Activated T-helper 1 cell treated with Interleukin-2 at 50 U/mL for 16 hours (primary cell): ENCODE measurements at regions not wholly inside any gene's neighbourhood (a gene's known extent, or its start where the extent isn't known, plus 50 kb on each side); places are given as distances from the start of the nearest gene placed in this dataset.

Source experiments
- DNase-seq: peaks from one replicate; pipeline ENCODE4 v3.0.0-alpha.2; 2020; ENCODE audit warnings: low read depth

GRCh38 chr5:2441495-2442180, 309.8 kb downstream of the IRX2 start:
- no peak for DNase-seq

DNA sequence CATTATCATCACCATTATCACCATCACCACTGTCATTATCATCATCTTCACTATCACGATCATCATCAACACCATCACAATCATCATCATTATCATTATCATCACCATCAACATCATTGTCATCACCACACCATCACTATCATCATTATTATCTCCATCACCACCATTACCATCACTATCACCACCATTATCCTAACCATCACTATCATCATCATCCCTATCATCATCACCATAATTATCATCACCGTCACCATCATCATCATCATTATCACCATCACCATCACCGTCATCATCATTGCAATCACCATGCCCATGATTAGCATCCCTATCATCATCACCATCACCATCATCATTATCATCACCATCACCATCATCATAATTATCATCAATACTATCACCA, 311.9 kb downstream of the IRX2 start:
- DNase-seq = no peak

GRCh38 chr5:2433086-2433485, 318.4 kb downstream of the IRX2 start:
- no peak for DNase-seq

DNA sequence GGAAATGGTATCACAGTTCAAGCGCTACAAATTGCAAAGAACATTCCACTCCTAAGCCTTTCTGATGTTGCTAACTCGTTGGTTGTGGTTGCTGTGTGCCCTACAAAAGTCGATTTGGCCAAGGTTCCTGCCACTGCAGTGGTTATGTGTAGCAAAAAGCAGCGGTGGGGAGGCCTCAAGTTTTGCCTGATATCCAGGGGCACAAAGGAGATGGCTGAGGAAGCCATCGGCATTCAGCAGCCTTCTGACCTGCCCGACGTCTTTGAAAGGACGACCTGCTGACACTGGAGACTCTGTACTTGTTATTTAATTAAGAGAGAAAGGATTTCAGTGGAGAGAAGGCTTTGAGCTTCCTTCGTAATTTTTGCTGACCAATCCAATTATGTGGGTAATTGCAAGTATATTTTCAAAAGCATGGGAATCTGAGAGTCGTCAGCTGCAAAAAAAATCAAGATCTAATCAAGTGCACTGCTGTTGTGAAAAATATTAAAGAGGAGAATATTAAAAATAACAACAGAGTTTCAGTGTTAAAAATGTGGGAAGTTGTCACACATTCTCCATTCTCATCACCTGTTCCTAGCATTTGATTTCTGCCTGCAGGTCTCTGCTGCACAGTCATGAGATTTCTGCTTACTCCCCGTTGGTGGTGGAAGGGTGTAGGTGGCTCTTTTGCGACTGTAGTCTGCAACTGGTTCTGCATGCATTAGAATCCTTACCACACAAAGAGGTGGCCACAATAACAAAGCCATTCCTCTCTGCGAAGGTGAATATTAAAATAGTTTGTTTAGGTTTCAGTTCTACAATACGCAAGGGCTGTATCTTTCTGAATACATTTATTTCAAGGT, 319.2 kb downstream of the IRX2 start:
- DNase-seq = no peak

DNA sequence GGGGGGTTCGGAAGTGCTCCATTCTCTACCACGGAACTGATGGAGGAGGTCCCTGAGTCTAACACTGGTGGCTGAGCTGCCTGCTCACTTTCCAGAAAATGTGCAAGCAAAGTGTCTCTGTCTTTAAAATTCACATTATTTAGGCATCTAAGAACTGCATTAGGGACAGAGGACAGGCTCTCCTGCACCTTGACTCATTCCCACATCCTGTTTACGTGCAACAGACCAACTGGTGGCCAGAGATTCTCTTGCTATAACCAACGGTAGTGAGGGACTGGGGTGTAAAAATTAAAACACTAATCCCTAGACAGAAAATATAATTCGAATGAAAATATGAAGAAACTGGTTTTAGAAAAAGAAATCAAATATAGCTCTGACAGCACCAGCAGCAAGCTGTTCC, 320.9 kb downstream of the IRX2 start:
- DNase-seq = no peak

DNA sequence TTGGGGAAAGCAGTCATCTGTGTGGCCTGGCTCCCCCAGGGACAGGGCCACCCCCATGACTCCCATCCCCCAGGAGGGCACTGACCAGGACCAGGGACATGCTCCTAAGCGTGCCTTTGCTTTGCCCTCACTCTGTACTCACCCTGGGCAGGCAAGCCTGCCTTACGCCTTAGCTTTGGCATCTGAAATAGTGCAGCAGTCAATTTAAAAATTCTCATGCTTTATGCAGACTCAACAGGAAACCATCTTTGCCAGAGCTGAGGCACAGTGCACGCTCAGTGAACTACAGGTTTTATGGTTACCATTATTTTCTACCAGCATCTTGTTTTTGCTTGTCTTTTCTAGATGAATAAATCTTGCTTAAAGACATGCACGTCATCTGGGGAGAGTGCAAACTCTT, 323.5 kb downstream of the IRX2 start:
- no peak for DNase-seq

DNA sequence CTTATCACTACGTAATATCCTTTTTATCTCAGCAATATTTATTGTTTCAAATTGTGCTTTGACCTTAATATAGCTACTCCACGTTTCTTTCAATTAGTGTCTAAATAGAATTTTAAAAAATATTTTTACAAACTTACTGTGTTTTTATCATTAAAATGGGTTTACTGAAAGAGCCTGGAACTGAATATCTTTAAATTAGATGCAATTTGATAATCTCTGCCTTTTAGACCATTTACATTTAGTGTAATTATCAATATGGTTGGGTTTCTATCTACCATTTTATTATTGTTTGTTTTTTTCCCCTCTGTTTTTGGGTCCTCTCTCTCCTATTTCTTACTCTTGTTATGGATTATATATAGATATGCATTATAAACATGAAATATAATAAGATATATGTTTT, 327.8 kb downstream of the IRX2 start:
- DNase-seq = no peak

GRCh38 chr5:2417301-2417700, 334.2 kb downstream of the IRX2 start:
- no peak for DNase-seq

DNA sequence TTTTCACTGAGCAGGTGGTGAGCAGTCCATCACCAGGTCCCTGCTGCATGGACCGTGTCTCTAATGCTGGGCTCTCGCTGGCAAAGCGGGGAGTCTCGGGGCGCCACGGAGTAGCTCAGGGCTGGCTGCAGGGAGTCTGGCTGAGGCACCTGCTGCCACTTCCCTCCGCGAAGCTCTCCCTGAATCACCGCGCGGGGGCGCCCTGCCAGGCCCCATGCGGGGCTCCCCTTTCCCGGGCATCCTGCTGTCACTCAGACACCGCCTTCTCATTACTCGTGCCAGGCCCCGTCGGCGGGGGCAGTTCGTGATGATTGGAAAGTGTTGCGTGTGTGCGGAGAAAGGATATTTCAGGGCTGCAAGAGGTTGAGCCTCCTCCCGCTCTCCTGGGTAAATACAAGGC, 335.8 kb downstream of the IRX2 start:
- no peak for DNase-seq

GRCh38 chr5:2410451-2410850, 341.0 kb downstream of the IRX2 start:
- DNase-seq = no peak

DNA sequence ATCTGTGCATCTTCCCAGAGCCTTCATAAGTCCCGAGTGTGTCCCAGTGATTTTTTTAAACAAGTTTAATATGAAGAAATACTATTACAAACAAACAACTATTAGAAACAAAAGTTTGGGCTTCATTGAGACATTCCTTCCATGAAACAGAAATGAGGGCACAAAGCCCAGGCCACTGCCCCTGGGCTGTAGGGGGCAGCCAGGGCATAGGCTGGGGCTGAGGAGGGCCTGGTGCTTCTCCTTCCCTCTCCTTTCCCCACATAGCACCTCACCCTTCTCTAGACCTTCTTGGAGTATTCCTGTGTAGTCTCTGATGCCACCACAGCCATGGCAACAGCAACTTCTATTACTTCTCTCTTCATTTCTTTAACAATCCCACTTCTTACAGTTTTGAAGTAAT, 348.2 kb downstream of the IRX2 start:
- DNase-seq = no peak

- DNase-seq = no peak
Observed at GRCh38 chr5:2399804-2400203, 351.7 kb downstream of the IRX2 start.

GRCh38 chr5:2399096-2399495, 352.4 kb downstream of the IRX2 start:
- DNase-seq = no peak

DNA sequence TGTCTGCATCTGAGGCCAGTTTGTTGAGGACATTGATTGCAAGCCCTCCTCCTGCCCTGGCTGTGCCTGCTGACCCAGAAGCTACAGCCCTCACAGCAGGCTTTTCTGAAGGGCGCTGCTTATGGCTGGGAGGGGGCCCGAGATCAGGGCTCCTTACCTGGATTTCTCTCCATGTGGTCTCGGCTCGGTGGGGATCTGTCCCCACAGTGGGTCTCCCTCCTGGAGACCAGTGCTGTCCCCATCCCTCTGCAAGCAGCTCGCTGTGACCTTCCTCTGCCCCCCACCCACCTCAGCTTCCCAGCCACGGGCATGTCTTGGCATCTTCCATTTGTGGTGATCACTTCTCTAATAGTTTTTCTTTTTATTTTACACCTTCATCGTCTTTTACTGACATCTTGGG, 357.9 kb downstream of the IRX2 start:
- DNase-seq = no peak

DNA sequence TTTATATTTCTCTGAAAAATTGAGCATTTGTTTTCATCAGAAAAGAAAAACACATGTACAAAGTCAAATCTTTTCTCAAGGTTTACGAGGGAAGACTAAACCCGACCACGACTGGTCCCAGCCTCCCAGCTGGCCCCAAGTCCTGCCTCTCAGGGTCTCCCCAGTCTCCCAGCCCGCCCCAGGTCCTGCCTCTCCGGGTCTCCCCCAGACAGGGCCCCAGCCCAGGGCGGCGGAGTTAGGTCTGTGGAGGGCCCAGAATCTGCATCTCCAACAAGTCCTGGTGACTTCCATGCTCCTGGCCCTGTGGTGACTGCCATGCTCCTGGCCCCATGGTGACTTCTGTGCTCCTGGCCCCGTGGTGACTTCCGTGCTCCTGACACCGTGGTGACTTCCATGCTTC, 359.9 kb downstream of the IRX2 start:
- DNase-seq = no peak

DNA sequence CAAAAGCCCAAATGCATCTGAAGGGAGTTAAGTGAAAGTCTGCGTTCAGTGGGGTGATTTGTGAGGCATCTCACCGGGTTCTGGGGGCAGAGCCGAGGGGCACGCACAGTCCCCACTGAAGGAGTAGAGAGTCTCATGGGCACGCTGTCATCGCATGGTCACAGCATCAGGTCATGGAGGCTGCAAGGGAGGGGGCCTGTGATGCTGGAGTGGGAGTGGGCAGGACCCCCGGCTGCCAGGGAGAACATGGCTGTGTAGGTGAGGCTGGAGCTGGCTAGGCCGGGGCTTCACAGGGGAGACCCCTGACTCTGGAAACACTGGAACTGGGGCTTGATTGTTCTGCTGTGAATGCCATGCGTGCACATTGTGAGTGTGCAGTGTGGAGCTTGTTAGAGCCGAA, 360.5 kb downstream of the IRX2 start:
- DNase-seq = no peak

DNA sequence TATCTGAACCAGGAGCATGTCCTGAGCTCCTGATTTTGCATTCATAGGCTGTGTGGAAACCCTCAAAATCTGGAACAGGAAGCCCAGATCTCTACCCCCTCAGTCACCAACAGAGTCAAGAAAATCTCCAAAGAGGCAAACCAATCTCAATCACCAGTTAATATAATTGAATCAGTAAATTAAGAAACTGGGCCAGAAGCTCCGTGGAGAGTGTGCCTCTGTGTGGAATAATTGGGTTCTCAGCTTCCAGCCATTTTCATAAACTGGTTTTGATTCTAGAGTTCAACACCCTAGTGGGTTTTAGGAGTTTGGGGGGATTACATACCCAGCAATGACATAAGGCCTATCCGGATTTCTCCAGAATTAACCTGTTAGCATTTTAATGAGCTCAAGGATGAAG, 362.9 kb downstream of the IRX2 start:
- no peak for DNase-seq

DNA sequence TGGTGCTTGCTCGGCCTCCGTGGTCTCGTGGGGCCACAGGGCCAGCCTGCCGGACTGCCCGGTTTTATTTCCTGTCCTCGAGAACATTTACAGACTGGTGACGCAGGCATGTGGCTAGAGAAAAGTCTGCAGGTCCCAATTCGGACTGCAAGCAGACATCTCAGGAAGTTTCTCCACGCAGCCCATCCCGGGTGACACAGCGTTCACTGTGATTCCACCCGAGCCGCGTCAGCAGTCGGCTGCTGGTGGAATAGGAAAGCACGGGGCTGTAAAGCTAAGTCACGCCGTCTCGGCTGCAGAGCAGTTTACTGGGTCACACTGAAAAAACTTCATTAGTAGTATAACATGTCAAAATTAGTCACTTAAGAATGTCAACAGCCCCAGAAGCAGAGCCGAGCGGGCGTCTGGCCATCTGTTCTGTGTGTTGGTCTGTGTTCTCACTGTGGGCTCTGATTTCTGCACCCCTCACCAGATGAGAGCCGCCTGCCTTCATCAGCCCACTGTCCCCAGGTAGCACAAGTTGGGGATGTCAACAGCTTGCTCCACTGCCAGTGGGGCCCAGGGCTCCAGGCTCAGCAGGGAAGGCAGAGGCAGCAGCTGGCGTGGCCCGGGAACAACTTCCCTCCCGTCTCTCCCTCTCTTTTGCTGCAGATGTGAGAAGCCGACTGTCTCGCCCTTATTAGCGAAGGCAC, 363.7 kb downstream of the IRX2 start:
- DNase-seq = no peak

GRCh38 chr5:2387250-2387633, 364.2 kb downstream of the IRX2 start:
- no peak for DNase-seq

DNA sequence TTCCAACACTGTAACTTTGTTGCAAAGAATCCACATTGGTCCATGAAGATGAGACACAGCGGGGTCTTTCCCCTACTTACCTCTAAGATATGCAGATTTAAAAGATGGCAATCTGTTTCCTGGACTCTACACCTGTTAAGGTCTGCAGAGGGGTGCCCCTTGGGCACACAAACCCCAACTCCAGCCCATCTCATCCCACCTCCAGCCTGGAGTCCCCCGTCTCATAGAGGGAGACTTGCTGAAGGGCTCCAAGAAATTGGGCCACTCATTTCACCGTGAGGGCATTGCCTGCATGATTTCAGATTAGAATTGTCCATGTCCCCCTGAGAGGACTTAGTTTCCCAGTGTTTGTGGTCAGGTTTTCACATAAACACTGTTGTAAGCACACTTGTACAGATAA, 365.7 kb downstream of the IRX2 start:
- DNase-seq = no peak

GRCh38 chr5:2383698-2384065, 367.8 kb downstream of the IRX2 start:
- no peak for DNase-seq

DNA sequence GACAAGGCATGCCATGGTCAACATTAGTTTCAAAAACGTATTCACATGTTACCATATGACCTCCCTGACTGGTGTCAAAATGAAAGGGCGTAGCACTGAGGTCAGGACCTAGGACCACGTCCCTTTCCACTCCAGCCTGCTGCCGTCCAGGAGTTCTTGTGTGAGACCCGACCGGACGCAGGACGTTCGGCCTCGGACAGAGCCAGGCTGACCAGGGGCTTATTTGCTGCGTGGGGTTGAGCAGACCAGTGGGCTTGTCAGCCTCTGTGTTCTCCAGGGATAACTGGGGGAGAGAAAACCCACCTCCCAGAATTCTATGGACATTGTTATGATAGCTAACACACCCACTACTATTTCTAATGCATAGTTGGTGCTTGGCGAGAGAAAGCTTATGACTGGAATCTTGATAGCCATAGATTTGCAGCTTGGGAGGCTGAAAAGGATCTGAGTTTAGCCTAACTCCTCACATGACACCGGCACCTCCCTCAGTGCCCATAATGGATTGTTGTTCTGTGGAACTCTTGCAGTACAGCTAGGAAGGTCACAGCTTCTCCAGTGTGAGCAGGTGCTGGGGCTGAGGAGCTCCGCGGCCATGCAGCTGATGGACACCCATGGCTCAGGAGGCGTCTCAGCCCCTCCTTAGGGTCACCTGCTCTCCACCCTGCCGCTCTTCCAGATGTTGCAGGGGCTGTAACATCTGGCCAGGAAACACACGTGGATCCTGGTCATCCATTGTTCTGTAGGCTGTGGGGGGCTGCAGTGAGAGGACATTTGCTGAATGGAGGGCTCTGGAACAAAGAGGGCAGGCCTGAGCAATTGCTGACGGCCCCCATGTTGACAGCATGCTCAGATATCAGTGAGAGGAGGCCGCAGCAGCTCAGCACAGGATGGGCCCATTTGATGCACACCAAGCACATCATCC, 368.4 kb downstream of the IRX2 start:
- no peak for DNase-seq
